ENCODE measurements at regions not wholly inside any gene's neighbourhood (a gene's known extent, or its start where the extent isn't known, plus 50 kb on each side); places are given as distances from the start of the nearest gene placed in this dataset.
A peak's percentile ranks its signal among the peaks of the same experiment; 100 is the strongest.

DNA sequence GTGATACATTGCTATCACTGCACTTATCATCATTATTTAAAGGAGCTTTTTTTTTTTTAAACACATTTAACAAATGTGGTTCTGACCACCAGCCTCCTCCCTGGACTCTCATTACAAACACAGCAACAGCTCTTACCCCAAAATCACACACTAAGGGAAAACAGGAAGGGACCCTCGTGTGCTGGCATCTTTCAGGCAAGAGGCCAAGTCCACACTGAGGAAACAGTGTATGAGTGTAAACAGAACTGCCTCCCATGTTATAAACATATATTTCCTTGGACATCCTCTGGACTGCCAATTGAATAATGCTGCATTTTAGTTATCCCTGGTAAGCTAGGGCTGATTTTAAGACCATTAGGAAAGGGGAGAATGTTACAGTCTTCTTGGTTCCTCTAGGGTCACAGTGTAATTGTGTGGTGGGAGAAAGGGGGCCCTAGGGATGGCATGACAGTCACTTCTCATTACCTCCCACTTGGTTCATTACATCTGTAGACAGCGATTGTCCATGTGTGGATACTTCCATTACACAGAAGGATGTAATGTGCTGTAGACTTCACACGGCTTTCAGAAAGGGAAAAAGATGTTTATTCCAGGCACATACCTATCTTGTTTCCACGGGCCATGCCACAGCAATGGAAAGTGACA is 244.6 kb upstream of the TET2 start:
- DNase-seq = no peak

DNA sequence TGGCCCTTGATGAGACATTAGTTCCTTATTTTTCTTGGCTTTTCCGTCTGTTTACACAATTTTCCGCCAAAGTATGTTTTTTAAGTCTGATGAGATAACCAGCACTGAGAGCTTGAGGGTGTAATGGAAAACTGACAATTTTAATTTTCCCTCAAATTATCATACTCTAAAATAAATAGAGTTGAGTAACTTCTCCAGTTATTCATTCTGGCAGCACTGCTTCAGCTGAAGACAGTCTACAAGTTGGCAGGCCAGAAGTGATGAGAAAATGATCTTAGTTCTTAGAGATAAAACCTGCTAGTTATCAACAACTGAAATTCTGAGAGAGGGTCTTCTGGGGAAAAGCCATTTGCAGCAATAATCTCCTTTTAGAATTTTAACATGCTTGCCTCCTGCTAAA is 241.6 kb upstream of the TET2 start:
- no peak for DNase-seq

DNA sequence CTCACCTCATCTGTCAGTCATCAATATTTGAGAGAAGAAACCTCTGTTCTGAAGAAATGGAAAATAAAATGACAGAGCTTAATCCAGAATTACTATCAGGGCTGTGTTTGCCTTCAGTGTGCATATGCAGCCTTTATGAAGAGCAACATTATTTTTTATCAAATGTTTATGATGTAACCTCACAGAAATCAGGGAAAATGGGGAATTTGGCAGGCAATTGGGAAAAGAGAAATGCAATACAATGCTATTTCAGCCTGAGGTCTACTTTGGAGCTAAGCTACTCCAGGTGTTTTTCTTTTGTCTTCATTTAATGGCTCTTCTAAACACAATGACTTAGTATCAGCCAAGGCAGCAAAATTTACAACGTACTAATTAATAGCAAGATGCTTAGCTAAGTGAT is 241.1 kb upstream of the TET2 start:
- no peak for DNase-seq

DNA sequence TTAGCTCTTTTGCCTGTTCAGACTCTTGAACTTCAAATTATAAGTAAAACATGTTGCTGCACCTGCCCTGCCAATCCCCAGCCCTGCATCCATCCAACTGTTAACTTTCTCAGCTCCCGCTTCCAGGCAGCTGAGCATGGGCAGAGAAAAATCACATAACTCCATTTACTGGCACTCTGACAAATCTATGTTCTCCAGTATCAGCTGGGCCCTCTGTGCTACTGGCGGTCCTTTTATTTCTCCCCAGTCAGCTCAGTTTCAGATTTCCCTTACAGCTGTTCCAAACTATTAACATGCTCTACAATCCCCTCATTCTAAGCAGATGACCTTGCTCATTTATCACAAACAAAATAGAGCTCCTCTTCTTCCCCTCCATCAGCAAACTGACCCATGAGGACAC is 240.4 kb upstream of the TET2 start:
- no peak for DNase-seq

DNA sequence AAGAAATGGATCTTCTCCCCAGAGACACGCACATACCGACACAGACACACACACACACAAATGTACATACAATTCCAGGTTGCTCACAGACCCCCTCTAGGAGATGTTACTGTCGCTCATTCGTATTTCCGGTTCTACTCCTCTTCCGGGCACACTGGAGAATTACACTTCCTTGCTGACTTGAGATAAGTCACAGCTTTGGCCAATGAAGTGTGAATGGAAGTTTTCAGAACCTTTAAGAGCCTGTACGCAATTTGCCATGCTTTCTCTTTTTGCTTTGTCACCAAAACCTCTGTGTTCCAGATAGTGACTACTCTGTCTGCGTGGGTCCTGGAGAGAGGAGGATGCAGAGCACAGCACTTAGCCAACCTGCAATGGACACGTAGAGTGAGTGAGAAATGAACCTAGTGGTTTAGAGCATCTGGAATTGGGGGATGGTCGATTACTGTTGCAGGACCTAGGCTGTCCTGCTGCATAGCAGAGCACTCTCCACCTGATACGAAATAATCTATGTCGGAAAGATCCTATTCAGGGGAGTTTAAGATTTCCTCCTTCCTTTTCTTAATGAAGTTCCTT is 239.5 kb upstream of the TET2 start:
- no peak for DNase-seq

DNA sequence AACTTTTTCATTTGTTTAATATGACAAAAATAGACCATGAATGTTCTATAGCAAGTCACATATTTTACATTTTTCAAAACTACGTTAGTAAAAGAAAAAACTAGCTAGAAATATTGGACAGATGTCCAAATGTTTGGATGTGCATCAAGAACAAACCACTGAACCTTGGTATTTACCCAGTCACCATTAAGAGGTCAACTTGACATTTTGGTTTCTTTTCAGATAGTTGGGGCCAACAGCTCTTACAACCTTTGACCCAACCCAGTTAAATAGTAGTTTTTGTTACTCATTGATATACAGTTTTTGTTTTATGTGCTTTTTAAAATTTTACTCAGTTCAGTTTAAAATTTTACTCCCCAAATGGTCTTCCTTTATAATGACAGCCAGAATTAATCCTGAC is 238.7 kb upstream of the TET2 start:
- DNase-seq = no peak

DNA sequence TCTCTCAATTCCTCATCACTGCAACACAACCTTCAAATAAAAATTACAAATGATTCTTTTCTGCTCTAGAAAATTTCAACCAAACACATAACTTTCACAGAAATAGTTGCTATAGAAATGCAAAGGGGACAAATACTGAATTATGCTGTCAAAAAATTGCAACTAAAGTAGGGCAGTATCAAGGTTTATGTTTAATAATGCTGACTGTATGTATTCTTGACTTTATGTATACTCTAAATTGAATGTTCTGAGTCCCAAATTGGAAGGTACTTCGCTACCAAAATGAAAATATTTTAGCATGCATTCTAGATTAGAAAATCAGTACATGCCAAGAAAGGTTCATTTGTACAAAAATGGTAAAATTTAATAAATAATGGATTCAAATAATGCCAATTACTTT is 237.3 kb upstream of the TET2 start:
- DNase-seq = no peak

DNA sequence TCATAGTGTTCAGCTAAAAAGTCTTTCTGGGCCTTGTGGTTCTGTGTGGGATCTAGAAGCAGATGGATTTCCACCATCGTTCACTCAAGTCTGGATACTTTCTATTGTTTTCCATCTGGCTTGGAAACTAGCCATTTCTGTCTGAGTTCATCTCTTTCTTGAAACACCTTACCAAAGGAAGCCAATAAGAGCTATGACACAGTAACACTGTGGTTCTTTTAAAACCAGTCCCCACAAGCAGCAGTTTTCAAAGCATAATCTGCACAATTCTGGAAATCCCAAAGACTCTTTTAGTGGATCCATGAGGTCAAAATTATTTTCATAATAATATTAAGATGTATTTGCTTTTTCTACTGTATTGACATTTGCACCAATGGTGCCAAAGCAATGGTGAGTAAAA is 234.2 kb upstream of the TET2 start:
- DNase-seq = no peak

DNA sequence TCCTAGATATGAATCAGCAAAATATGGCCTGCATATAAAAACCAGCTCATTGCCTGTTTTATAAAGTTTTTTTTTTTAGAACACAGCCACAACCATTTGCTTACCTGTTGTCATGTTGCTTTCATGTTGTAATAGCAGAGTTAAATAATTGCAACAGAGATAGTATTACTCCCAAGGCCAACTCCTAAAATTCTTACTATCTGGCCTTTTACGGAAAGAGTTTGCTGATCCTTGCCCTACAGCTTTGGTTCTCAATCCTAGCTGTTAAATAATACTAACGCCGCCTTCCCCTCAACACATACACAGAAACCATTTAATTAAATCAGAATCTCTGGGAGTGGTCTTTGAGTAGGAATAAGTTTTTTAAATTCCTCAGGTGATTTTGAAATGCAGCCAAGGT is 231.3 kb upstream of the TET2 start:
- DNase-seq = no peak

DNA sequence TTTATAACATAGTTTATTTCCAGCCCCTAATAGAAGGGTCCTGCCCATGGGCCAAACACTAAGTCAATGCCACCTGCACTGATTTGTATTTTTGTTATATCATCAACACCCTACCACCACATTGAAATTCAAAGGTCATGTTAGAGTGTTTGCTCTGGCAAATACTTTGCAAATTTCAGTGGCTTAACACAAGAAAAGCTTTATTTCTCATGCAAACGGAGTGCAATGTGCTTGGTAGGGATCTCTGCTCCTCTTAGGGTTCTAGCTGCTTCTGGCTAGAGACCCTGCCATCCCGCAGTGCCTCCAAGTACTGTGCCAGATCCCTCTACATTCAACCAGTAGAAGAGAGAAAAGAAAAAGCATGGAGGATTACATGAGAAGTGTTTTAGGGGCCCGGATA is 230.8 kb upstream of the TET2 start:
- no peak for DNase-seq

DNA sequence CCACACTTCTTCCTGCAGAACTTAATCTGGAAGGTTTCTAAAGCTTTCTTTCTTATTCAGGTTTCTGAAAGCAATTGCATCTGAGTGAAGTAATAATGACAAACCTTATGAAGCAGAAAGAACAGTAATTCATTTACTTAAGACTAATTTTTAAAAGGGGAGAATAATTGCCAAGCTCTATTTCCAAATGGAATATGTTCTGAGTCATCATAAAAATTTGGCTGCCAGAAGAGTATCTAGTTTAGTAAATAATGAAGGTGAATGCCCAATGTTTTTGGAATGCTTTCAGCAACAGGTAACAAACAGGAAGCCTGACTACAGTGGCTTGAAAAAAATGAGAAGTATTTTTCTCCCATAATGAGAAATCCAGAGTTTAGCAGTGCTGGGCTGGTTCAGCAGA is 227.3 kb upstream of the TET2 start:
- DNase-seq = no peak

DNA sequence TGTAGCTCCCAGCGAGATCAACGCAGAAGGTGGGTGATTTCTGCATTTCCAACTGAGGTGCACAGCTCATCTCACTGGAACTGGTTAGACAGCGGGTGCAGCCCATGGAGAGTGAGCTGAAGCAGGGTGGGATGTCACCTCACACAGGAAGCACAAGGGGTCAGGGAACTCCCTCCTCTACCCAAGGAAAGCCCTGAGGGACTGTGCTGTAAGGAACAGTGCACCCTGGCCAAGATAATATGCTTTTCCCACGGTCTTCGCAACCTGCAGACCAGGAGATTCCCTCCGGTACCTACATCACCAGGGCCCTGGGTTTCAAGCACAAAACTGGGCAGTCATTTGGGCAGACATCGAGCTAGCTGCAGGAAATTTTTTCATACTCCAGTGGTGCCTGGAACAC is 216.4 kb upstream of the TET2 start:
- no peak for DNase-seq

DNA sequence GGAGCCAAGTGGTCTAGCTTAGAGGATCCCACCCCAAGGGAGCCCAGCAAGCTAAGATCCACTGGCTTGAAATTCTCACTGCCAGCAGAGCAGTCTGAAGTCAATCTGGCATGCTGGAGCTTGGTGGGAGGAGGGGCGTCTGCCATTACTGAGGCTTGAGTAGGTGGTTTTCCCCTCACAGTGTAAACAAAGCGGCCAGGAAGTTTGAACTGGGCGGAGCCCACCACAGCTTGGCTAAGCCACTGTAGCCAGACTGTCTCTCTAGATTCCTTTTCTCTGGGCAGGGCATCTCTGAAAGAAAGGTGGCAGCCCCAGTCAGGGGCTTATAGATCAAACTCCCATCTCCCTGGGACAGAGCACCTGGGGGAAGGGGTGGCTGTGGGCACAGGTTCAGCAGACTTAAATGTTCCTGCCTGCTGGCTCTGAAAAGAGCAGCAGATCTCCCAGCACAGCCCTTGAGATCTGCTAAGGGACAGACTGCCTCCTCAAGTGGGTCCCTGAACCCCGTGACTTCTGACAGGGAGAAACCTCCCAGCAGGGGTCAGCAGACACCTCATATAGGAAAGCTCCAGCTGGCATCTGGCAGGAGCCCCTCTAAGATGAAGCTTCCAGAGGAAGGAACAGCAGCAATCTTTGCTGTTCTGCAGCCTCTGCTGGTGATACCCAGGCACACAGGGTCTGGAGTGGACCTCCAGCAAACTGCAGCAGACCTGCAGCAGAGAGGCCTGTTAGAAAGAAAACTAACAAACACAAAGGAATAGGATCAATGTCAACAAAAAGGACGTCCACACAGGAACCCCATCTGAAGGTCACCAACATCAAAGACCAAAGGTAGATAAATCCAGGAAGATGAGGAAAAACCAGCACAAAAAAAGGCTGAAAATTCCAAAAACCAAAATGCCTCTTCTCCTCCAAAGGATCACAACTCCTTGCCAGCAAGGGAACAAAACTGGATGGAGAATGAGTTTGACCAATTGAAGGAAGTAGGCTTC is 215.6 kb upstream of the TET2 start:
- peak; percentile 44 for DNase-seq

DNA sequence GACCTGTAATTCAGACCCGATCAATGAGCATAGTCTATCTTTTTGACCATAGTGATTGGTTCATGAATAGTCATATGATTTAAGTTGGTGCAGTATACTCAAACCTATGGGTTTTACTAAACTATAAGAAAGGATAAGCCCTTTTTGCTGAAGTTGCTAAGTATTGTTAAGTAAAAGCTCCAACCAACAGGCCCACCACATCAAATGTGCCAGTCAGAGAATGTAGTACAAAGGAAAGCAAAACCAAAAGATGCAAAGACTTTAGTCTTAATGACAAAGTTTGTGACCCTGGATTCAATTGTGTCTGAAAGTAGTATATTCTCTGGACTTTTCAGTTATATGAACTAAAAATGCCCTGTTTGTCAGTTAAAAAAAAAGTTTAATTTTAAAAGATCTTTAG is 208.1 kb upstream of the TET2 start:
- peak; percentile 6 for DNase-seq

DNA sequence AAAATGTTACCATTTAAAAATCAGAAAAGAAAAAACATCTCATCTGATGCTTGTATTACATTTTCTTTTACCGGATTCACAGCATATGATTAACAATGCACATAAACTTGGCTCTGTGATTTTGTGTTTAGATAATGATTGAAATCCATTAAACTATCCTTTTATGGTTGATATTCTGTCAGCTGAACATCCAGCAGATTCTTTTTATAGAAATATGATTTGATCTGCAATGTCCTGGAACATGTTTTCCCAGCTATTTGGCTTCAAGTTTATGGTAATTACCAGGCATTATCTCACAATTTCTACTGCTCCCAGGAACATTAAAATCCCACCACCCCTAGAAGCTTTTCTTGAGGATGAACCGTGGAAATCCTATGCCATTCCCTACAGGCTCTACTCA is 205.7 kb upstream of the TET2 start:
- DNase-seq = no peak

DNA sequence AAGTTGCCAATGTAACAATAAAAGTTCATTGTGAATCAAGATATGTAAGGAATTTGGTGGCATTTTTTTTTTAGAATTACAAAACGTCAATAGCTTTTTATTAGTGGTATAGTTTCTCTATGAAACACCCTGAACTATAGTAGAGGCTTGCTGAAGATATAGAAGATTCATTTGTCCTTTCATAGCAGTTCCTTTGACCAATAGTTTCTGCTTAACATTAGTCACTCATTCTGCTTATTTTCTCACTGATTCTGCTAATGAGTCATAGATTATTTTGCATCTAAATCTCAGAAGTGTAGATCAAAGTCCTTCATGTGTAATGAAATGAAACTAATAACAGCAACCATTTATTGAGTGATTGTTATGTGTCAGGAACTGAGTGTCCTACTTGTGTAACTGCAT is 205.0 kb upstream of the TET2 start:
- DNase-seq = no peak

DNA sequence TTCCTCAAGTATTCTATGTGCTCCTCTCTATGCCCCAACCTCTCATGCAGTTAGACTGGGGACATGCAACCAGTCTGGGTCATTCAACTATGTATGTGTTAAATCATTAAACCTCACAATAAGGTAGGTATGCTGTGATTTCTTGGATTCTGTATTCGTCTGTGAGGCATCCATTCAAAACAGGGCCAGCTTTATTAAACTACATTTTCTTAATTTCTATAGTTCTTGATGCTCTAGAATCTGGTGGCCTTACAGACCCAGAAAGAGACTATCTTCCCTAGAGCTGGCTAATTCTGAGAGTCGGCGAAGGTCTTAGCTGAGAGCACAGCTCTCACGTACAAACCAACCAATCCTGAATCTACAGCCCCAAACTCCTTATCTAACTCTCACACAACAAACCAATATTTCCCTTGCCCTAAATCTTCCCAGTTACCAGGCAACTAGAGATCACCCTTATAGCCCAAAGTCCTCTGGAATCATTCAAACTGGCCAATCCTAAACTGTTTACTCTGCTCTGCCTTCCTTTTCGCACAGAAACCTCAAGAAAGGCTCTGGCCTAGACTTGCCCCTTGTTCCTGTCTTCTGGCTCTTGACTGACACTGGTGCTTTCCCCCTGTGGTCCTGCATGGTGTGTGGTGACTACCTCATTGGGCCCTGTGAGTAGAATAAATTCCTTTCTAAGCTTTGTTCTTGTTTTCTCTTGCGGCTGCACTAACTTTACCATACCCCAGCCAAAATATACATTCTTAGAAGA is 203.5 kb upstream of the TET2 start:
- no peak for DNase-seq

DNA sequence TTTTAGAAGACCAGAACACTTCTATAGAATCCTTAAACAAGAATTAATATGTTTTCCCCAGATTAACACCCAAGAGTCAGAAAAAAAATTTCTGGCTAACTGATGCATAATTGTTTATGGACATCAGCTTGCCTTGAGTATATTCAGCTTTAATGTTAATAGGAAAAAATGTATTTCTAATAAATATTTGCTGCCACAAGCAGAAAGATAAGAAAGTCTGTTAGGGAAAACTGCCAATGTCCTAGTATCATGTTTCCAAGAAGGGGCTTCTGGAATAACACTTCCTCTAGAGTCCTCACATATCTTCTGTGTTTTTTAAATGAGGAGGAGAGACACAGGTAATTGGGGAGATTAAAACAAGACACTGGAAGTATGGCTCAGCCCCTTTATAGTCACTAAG is 202.1 kb upstream of the TET2 start:
- no peak for DNase-seq

DNA sequence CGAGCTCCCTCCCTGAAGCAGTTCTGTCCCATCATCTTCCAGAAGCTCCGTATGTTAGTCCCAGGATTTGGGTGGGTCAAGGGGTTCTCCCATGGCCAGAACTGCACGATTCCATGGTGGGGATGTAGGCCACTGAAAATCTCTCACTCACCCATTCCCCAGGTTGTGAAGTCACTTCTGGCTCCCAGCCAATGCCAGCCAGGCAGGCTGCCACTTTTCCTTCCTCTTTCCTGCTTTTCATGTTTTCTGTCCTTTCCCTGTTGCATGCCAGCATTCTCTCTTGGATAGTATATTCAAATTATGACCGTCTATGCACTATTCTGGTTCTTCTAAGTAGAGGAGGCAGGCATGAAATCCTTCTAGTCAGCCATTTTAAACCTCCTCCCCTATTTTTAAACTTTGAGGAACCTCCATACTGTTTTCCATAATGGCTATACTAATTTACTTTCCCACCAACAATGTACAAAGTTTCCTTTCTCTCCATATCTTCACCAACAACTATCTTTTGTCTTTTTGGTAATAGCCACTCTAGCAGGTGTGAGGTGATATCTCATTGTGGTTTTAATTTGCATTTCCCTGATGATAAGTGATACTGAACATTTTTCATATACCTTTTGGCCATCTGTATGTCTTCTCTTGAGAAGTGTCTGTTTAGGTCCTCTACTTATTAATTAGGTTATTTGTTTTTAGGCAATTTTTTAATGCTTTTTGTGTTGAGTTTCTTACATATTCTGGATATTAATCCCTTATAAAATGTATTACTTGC is 182.1 kb upstream of the TET2 start:
- DNase-seq = no peak

DNA sequence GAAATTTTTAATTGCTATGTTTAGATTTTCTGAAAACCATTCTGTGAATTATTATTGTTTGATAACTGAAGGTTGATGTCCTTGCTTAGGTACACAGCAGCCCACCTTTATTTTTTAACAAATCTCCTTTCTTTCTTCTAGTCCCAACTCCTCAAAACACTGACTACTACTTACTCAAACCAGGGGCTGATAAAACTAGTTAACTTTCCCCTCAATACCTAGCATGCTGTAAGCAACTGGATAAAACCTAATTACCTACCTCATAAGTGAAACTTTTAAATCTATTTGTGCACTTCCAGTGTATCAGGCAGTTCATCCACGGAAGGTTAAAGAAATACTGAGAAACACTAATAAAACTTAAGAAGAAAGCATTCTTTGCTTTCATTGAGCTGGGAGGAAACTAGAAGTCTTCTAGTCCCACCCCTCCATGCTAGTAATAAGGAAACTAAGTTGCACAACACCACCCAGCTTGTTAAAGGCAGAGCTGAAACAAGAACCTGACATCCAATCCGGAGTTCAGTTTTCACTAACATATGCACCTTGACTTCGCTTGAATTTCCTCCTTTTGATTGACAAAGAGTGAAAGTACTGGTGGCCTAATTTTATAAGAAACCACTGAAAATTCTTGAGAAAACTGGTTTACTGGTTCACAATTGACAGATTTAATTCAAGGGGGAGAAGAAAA is 180.2 kb upstream of the TET2 start:
- DNase-seq = no peak

DNA sequence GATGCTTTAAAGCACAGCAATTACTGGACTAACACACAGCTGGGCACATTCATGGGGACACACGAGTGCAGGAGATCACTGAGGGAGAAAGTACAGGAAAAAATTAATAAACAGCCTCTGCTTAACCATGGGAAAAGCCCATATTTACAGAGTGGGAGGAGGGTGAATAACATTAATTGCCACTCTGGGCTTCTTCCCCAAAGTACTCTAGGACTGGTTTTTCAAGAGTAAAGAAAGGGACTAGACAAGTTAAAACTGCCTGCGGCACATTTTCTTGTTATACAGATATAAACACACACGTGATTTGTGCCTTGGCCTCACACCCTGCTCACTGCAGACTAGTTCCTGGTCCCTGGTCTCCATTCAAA is 179.7 kb upstream of the TET2 start:
- DNase-seq = no peak

All from CD4-positive, alpha-beta T cell treated with Interleukin-17A for 4 hours (primary cell).